ENCODE measurements at regions not wholly inside any gene's neighbourhood (a gene's known extent, or its start where the extent isn't known, plus 50 kb on each side); places are given as distances from the start of the nearest gene placed in this dataset.

GRCh38 chr2:107466984-107467773 is 359.5 kb upstream of the RGPD4 start:
- no peak for TF ChIP-seq CTCF (IDR thresholded peaks at IDR 0.05; ENCODE audit: insufficient read depth, low read depth, low read length, missing control alignments)
- no peak overlapping the region for H3K4me3 ChIP-seq (ENCODE audit: low read depth, low read length)
- no peak for DNase-seq (ENCODE audit: low read depth)

DNA sequence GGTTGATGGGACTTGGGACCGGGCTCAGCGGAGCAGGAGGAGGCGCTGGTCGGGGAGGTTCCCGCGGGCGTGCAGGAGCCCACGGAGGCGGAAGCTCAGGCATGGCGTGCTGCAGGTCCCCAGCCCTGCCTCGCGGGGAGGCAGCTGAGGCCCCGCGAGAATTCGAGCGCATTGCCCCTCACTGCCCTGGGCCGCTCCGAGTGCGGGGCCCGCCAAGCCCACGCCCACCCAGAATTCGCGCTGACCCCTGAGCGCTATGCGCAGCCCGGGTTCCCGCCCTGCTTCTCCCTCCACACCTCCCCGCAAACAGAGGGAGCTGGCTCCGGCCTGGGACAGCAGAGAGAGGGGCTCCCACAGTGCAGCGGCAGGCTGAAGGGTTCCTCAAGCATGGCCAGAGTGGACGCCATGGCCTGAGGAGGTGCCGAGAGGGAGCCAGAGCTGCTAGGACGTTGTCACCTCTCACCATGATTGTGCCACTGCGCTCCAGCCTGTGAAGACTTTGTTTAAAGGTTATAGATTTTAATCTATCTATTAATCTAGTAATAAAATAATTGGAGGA is 357.2 kb upstream of the RGPD4 start:
- no peak overlapping the region for H3K4me3 ChIP-seq (ENCODE audit: low read depth, low read length)
- no peak for TF ChIP-seq CTCF (IDR thresholded peaks at IDR 0.05; ENCODE audit: insufficient read depth, low read depth, low read length, missing control alignments)
- DNase-seq (ENCODE audit: low read depth): no peak

- no peak for DNase-seq (ENCODE audit: low read depth)
- TF ChIP-seq CTCF (IDR thresholded peaks at IDR 0.05; ENCODE audit: insufficient read depth, low read depth, low read length, missing control alignments): no peak
- H3K4me3 ChIP-seq (ENCODE audit: low read depth, low read length): no peak overlapping the region
These were observed 353.5 kb upstream of the RGPD4 start for GRCh38 chr2:107473150-107473549.

DNA sequence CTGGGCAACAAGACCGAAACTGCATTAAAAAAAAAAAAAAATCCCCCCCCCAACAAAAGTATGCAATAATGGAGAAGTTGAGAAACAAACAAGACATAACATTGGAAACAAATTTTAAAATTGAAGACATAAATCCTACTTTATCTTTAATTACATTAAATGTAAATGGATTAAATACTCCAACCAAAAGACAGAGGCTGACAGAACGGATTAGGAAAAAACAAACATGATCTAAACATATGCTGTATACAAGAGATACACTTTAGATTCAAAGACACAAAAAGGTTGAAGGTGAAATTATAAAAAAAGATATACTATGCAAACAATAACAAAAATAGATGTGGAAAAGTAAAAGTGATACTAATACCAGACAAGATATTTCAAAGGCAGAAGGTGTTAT is 350.8 kb upstream of the RGPD4 start:
- no peak overlapping the region for H3K4me3 ChIP-seq (ENCODE audit: low read depth, low read length)
- TF ChIP-seq CTCF (IDR thresholded peaks at IDR 0.05; ENCODE audit: insufficient read depth, low read depth, low read length, missing control alignments): no peak
- DNase-seq (ENCODE audit: low read depth): no peak

- no peak for DNase-seq (ENCODE audit: low read depth)
- H3K4me3 ChIP-seq (ENCODE audit: low read depth, low read length): no peak overlapping the region
- TF ChIP-seq CTCF (IDR thresholded peaks at IDR 0.05; ENCODE audit: insufficient read depth, low read depth, low read length, missing control alignments): no peak
These were observed 324.2 kb upstream of the RGPD4 start for GRCh38 chr2:107502539-107502938.

DNA sequence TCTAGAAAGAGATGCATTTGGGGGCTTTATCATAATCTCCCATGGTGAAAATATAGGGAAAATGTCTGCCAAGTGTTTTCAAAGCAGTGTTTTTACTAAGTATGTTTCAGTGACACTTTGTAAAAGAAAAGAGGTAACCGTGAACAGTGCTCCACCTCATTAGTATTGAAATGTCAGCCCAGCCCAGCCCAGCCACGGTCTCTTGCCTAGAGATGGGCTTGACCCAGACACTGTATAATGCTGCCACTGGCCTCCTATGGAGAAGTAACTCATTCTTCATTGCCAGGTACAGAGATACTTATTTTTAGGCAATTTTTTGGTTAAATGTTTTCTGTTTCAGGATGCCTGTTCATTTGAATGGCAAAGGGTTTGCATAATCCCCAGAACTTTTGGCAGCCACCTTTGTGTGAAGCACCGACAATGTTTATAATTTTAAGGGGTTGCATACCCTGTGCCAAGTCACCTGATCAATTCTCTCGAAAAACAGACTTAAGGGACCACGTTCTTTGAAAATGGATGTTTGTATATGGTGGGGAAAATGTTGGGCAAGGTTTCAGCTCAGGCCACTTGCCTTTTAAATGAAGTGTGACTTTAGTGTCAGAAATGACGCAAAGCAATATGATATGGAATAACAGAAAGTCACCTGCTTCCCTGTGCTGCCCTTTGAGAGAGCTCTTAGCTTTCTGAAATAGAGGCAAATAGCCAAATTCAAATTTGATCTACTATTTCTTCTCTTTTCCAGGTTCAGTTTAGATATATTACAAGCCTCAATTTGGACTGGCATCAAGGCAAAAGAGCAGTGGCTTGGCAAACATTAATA is 314.5 kb upstream of the RGPD4 start:
- DNase-seq (ENCODE audit: low read depth): no peak
- no peak for TF ChIP-seq CTCF (IDR thresholded peaks at IDR 0.05; ENCODE audit: insufficient read depth, low read depth, low read length, missing control alignments)
- H3K4me3 ChIP-seq (ENCODE audit: low read depth, low read length): no peak overlapping the region

Measured in GM12865 (cell line).